HG02798 (cell line): ENCODE measurements at regions not wholly inside any gene's neighbourhood (a gene's known extent, or its start where the extent isn't known, plus 50 kb on each side); places are given as distances from the start of the nearest gene placed in this dataset.
"Not testable (repeated sequence)": the region's sequence is repeated elsewhere in the genome, so short reads cannot be mapped to it uniquely, and the experiment has no call there.

ENCODE experiments used
- ATAC-seq: cut with Tn5 transposase; IDR thresholded peaks from one replicate; pipeline ENCODE4 v1.9.1; 2021; ENCODE audit warnings: mild to moderate bottlenecking; ENCODE audit not compliant: unreplicated experiment, poor library complexity

- ATAC-seq, result no peak
Observed at GRCh38 chr6:166712286-166713228, 85.5 kb upstream of the RPS6KA2 start.

DNA sequence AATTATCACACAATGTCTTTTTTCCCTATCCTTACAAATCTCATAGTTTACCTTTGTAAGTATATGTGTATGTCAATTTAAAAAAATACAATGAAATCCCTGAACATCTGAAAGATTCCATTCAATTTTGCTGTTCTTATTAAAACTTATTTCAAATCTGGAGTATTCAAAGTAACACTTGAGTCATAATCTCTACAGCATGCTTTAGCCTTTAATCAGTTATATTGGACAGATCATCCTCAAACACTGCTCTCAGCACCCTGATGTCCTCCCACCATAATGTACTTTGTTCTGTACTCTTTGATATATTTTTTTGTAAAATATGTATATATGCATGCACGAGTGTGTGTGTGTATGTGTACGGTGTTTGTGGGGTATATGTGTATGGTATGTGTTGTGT lies 83.0 kb upstream of the RPS6KA2 start:
- ATAC-seq, result no peak

DNA sequence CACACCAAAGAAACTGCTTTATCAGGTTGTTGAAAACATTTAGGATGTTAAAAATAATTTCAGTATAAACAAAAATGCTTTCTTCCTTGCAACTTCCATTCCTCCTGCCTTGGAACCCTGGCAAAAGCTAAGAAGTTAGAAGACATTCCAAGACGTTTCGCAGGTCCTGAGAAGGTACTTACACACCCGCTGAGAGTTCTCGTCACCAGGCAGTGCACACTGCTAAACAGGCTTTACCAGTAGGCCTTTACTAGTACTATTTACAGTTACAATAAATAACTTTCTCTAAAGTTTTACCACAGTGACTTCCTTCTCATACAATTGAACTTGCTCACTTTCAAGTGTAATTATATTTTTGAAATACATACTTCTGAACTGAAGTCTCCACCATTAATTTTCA lies 81.4 kb upstream of the RPS6KA2 start:
- ATAC-seq, result no peak

DNA sequence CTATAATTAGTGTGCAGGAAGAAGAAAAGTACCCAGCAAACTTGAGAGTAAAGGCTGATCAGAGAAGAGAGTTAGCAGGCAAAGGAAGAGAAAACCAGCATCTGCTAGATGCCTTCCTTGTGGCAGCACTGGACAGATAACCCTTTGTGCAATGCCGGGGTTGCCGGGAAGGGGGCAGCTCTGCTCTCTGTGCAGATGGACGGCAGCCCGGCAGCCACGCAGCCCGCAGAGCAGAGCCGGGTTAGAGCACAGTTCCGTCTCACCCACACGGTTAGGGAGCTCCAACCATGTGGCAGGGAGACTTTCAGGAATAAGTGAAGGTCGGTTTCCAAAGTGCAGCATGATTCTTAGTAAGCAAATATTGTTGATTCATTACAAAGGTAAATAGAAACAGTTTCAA lies 80.0 kb upstream of the RPS6KA2 start:
- no peak for ATAC-seq

DNA sequence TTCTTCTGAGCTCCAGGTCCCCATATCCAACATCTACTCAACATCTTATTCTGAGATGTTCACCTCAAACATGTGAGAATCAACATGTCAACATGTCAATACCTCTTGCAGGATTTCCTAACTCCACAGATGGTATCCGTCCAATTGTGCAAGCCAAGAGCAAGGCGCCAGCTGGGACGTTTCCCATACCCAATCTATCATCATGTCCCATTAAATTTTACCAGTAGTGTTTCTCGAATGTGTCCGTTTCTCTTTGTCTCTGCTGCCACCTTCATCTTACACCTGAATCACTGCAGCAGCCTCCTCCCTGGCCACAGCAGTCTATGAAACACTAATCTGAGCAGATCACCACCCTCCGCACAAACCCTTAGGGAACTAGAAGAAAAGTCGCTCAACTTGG lies 78.0 kb upstream of the RPS6KA2 start:
- ATAC-seq, result no peak

GRCh38 chr6:166704171-166704570 lies 77.1 kb upstream of the RPS6KA2 start:
- no peak for ATAC-seq

- no peak for ATAC-seq
Observed at GRCh38 chr6:166703149-166703710, 76.2 kb upstream of the RPS6KA2 start.

GRCh38 chr6:166701424-166701823 lies 74.4 kb upstream of the RPS6KA2 start:
- ATAC-seq, result not testable (repeated sequence)

DNA sequence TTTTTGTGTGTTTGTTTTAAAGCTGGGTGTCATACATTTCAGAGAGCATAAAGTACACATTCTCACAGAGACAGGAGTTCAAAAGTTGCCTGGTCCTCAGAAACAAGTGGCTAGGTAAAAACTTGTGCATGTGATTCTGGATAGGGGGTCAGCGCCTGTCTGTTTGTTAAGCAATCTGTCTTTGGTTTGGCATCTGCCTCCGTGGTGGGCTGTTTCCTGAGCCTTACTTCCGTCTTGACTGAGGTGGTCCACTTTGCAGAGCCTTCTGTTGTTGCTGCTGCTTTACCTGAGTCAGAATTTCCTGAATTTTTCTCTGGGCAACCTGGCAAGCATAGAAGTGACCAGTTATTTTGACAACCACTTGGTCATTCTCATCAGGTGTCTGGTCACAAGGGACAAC lies 73.8 kb upstream of the RPS6KA2 start:
- not testable (repeated sequence) for ATAC-seq

DNA sequence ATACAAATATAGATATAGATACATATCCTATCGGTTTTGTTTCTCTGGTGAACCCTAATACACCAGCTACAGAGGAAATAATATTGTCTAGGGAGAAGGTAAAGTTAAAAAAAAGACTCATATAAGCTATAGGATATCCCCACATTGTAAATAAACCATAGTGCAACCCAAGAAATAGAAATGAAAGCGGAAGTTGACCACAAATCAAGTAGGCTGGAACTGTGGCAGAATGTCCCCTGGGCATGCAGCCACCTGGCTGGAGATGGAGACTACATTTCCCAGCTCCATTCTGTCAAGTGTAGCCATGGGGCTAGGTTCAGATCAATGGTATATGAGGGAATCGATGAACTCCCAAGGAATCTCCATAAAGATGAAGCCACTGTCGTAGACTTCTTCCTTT lies 70.1 kb upstream of the RPS6KA2 start:
- peak; percentile 47 for ATAC-seq

DNA sequence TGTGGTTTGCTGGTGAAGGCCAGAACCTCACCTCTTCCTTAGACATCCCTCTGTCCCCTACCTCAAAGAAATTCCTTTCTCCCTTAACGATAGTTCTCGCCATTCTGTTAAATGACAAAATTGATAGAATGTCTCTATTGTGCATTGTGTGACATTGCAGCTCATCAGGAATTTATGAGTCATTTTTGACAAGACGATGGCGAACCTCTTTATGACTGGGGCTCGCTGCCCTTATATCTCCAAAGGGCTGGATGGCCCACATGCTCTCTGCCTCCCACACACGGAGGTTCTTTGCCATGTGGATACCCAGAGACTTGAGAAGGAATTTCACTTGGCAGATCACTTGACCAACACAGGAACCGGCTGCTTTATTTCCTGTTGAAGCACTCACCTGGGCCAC lies 66.8 kb upstream of the RPS6KA2 start:
- no peak for ATAC-seq

GRCh38 chr6:166692723-166693302 lies 65.8 kb upstream of the RPS6KA2 start:
- ATAC-seq, result no peak

- no peak for ATAC-seq
Observed at GRCh38 chr6:166691746-166692145, 64.7 kb upstream of the RPS6KA2 start.

GRCh38 chr6:166691199-166691598 lies 64.1 kb upstream of the RPS6KA2 start:
- ATAC-seq, result no peak

- no peak for ATAC-seq
Observed at GRCh38 chr6:166689687-166690086, 62.6 kb upstream of the RPS6KA2 start.

DNA sequence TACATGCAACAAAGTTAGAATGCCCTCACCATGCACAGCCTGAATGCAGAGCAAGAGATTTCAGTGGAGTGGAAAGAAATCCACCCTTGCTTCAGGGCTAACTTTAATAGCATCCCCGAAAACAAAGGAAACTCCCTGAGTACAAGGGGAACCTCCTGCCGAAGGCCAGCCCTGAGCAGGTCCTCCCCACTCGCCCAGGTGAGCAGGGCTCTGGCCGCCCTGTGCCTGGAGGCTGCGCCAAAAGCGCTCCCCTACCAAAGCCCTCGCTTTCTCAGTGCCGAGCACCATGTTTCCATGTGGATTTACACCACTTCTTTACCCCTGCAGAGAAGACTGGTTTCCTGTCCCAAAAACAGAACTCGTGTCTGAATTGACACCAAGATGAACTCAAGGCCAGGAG lies 61.9 kb upstream of the RPS6KA2 start:
- no peak for ATAC-seq

GRCh38 chr6:166687879-166688205 lies 60.8 kb upstream of the RPS6KA2 start:
- ATAC-seq, result no peak

GRCh38 chr6:166687070-166687878 lies 60.2 kb upstream of the RPS6KA2 start:
- no peak for ATAC-seq

DNA sequence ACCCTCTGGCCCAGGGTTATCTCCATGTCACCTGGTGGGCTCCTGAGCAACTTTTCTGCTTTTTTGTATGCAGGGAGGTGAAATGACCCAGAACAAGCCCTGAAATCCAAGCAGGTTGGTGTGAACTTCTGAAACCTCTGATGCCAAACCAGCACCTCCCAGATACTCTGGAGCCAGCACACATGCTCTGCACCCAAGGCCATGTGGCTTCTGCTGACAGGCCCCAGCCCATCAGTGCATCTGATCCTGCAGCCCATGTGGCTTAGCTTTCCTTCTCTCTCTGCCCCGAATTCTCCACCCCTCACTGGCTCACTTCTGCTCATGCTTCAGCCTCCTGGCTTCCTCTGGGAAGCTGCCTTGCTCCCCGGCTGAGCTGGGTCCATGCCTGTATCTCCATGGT lies 59.3 kb upstream of the RPS6KA2 start:
- ATAC-seq, result no peak

DNA sequence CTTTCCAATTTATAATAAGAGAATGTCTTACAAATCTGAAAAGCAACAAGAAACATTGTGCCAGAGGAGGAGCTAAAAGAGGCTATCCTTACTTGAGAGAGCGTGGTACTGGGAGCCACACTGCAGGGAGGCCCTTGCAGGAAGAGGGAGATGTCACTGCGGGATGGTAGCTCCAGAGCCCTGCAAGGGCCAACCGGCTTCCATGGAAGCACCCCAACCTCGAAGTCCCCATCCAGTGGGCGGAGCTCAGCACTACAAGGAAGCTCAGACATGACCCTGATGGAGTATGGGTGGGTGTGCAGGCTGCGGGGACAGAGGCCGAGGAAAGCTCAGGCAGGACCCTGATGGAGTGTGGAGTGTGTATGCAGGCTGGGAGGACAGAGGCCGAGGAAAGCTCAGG lies 57.8 kb upstream of the RPS6KA2 start:
- ATAC-seq, result no peak

GRCh38 chr6:166684170-166684569 lies 57.1 kb upstream of the RPS6KA2 start:
- no peak for ATAC-seq
